HCT116 (cell line): ENCODE measurements at regions not wholly inside any gene's neighbourhood (a gene's known extent, or its start where the extent isn't known, plus 50 kb on each side); places are given as distances from the start of the nearest gene placed in this dataset.

Source experiments
- ATAC-seq: fragments of 200-7000 bp; cut with Tn5 transposase; 2 replicates; pipeline ENCODE4 v1.9.1; 2020; ENCODE audit warnings: mild to moderate bottlenecking, moderate library complexity
- BruUV-seq: library from RNA; stranded (reverse); fragments of 400-500 nt; replicated peaks from 2 replicates; lab custom pipeline; 2021; lab: Mats Ljungman, UMichigan
- CTCF ChIA-PET: fragments of 300-600 bp; sonication (Branson Sonifier 250); formaldehyde crosslinking; loops from one replicate; lab custom pipeline; 2021; ENCODE audit warnings: antibody characterized with exemption; lab: Charles Lee
- POLR2A ChIA-PET: fragments of 300-600, 350-600 bp; sonication (Branson Sonifier 250); formaldehyde crosslinking; loops from one replicate; lab custom pipeline; 2021; ENCODE audit warnings: antibody characterized with exemption; lab: Charles Lee
- RAD21 ChIA-PET, 2 experiments: fragments of 300-600 bp; sonication (Branson Sonifier 250); formaldehyde crosslinking; loops; one replicate each; lab custom pipeline; 2023; ENCODE audit warnings: low total read pairs in 2 of 2; ENCODE audit not compliant: uncharacterized antibody in 2 of 2, unreplicated experiment in 2 of 2, low non-redundant PET in 1 of 2; lab: Charles Lee
- DNase-seq: peaks from one replicate; pipeline ENCODE4 v3.0.0-alpha.2; 2010; ENCODE audit warnings: low read depth, low spot score
- H2AFZ ChIP-seq: fragments of 200-600 bp; shearing (Covaris generic), sonication (generic); 2 replicates; pipeline ENCODE4 v1.6.1; 2017; ENCODE audit warnings: low read depth, mixed run types, mixed read lengths, antibody characterized with exemption, low read length; ENCODE audit not compliant: poor library complexity, severe bottlenecking
- H3K27ac ChIP-seq: 2 replicates; pipeline ENCODE4 v1.5.1; 2012; ENCODE audit warnings: low read depth, low read length
- H3K27me3 ChIP-seq: fragments of 200-600 bp; sonication (generic); 2 replicates; pipeline ENCODE4 v1.6.1; 2016; ENCODE audit warnings: mixed run types, low read length, mixed read lengths; ENCODE audit not compliant: insufficient read depth
- H3K36me3 ChIP-seq, 2 experiments: fragments of 200-500 bp in 1 of 2; fragments of 200-600 bp in 1 of 2; sonication (Bioruptor generic) in 1 of 2; sonication (generic) in 1 of 2; 2 replicates each; pipeline versions ENCODE4 v1.5.1 to v1.6.1; 2014 to 2016; ENCODE audit warnings: low read length in 2 of 2, inconsistent platforms in 1 of 2, mixed read lengths in 1 of 2, mixed run types in 1 of 2; ENCODE audit not compliant: insufficient read depth in 2 of 2, control insufficient read depth in 1 of 2
- H3K4me1 ChIP-seq, 2 experiments: fragments of 200-600 bp in 1 of 2; sonication (generic) in 1 of 2; 2 replicates each; pipeline versions ENCODE4 v1.5.1 to v1.6.1; 2012 to 2017; ENCODE audit warnings: low read length in 2 of 2, inconsistent platforms in 1 of 2, mild to moderate bottlenecking in 1 of 2, mixed read lengths in 1 of 2, mixed run types in 1 of 2, moderate library complexity in 1 of 2; ENCODE audit not compliant: insufficient read depth in 2 of 2, control insufficient read depth in 1 of 2
- H3K4me2 ChIP-seq: fragments of 200-600 bp; sonication (generic); 2 replicates; pipeline ENCODE4 v1.6.1; 2017; ENCODE audit warnings: mixed run types, low read length, mixed read lengths
- H3K4me3 ChIP-seq, 2 experiments: fragments of 200-600 bp in 1 of 2; sonication (generic) in 1 of 2; replicated peaks in 1 of 2; 2 replicates each; pipeline ENCODE4 v1.5.1; 2011 to 2016; ENCODE audit warnings: low read length in 2 of 2, control low read depth in 1 of 2, low read depth in 1 of 2, mild to moderate bottlenecking in 1 of 2, mixed read lengths in 1 of 2, mixed run types in 1 of 2
- H3K79me2 ChIP-seq: fragments of 200-600 bp; sonication (generic); 2 replicates; pipeline ENCODE4 v1.6.1; 2017; ENCODE audit warnings: mild to moderate bottlenecking, mixed run types, low read length, moderate library complexity, mixed read lengths; ENCODE audit not compliant: insufficient read depth
- H3K9ac ChIP-seq: fragments of 200-600 bp; sonication (generic); 2 replicates; pipeline ENCODE4 v1.6.1; 2016; ENCODE audit warnings: low read length, mixed read lengths
- H3K9me2 ChIP-seq: fragments of 200-600 bp; sonication (generic), shearing (Covaris generic); 2 replicates; pipeline ENCODE4 v1.6.1; 2017; ENCODE audit warnings: mixed run types, mild to moderate bottlenecking, moderate library complexity; ENCODE audit not compliant: insufficient read depth
- H3K9me3 ChIP-seq, 2 experiments: fragments of 200-500 bp in 1 of 2; fragments of 200-600 bp in 1 of 2; sonication (Bioruptor generic) in 1 of 2; sonication (generic) in 1 of 2; 2 replicates each; pipeline ENCODE4 v1.6.1; 2014 to 2017; ENCODE audit warnings: low read length in 2 of 2, mixed read lengths in 2 of 2, inconsistent platforms in 1 of 2, low read depth in 1 of 2, mild to moderate bottlenecking in 1 of 2, mixed run types in 1 of 2, moderate library complexity in 1 of 2; ENCODE audit not compliant: control insufficient read depth in 1 of 2, insufficient read depth in 1 of 2
- H4K20me1 ChIP-seq: fragments of 200-600 bp; sonication (generic), shearing (Covaris generic); 2 replicates; pipeline ENCODE4 v1.6.1; 2017; ENCODE audit warnings: mixed run types, mild to moderate bottlenecking, moderate library complexity; ENCODE audit not compliant: insufficient read depth
- EZH2phosphoT487 ChIP-seq: fragments of 200-600 bp; IDR thresholded peaks from 2 replicates; pipeline ENCODE4 v1.6.1; 2018; ENCODE audit warnings: antibody characterized with exemption, borderline replicate concordance
- MAX ChIP-seq: IDR thresholded peaks from 2 replicates; pipeline ENCODE4 v1.6.1; 2012
- RAD21 ChIP-seq: IDR thresholded peaks from 2 replicates; pipeline ENCODE4 v1.6.1; 2012; ENCODE audit warnings: low read depth, mild to moderate bottlenecking
- SIN3A ChIP-seq: IDR thresholded peaks from 2 replicates; pipeline ENCODE4 v1.6.1; 2012; ENCODE audit warnings: low read depth
- TCF7L2 ChIP-seq: IDR thresholded peaks from 2 replicates; pipeline ENCODE4 v1.7.0; 2011; ENCODE audit warnings: borderline replicate concordance, inconsistent platforms; ENCODE audit not compliant: insufficient read depth, insufficient read length; ENCODE audit errors: extremely low read depth
- YY1 ChIP-seq: IDR thresholded peaks from 2 replicates; pipeline ENCODE4 v1.6.1; 2011; ENCODE audit warnings: low read length, low read depth, moderate library complexity, mild to moderate bottlenecking; ENCODE audit not compliant: insufficient replicate concordance; ENCODE audit errors: extremely low read depth
- intact Hi-C: fragments of 100-400 bp; cut with micrococcal nuclease; formaldehyde crosslinking; loops from 2 replicates; pipeline ENCODE4 v1.10.0; 2022
- TF ChIP-seq, protein P1 (sequence below), 3 experiments: fragments of 200-600 bp in 1 of 3; sonication (generic) in 1 of 3; IDR thresholded peaks in 2 of 3; conservative IDR thresholded peaks in 1 of 3; 2 replicates each; pipeline ENCODE4 v1.5.1; 2012 to 2017; ENCODE audit warnings: low read depth in 2 of 3, low read length in 2 of 3, antibody characterized with exemption in 1 of 3, borderline replicate concordance in 1 of 3, control low read depth in 1 of 3, mild to moderate bottlenecking in 1 of 3, mixed read lengths in 1 of 3, mixed run types in 1 of 3, moderate library complexity in 1 of 3; ENCODE audit not compliant: insufficient read depth in 1 of 3
- TF ChIP-seq, protein P2 (sequence below): IDR thresholded peaks from 2 replicates; pipeline ENCODE4 v1.6.1; 2012; ENCODE audit warnings: low read depth

- ChIA-PET CTCF (interaction anchor here (0.6 to 2.8 kb wide), 12 partner anchors 9 to 370 kb away, joined by 3 to 27 read pairs (median 4); partner anchors contain the start of gene NAT10), POLR2A (interaction anchor here (0.8 kb wide), 1 partner anchor 9 kb away, joined by 3 read pairs; no protein-coding TSS in a partner anchor), RAD21 (interaction anchor here in 1 of 2 experiments (0.7 kb wide), 1 partner anchor 177 kb away, joined by 6 read pairs; no protein-coding TSS in a partner anchor)
- ATAC-seq, result peak; percentile 96
- Histone ChIP-seq H3K9ac (peak overlapping the region; percentile 35; the same call in 1 of the 2 replicates), H3K4me1 (peaks cover 5 to 21% of the 10 kb centered on the region in 2 experiments; a peak in 3 of 4 replicates), H3K9me3 (no peaks in the 10 kb centered on the region), H3K27me3 (no peaks in the 10 kb centered on the region), H3K79me2 (no peaks in the 10 kb centered on the region), H3K4me3 (peak overlapping the region; percentile 22 to 47), H4K20me1 (no peaks in the 10 kb centered on the region), H3K27ac (no peak overlapping the region), H2AFZ (peak overlapping the region; percentile 95), H3K36me3 (no peaks in the 10 kb centered on the region), H3K4me2 (peak overlapping the region; percentile 78), H3K9me2 (no peaks in the 10 kb centered on the region)
- peak; percentile 83 for DNase-seq
- TF ChIP-seq SIN3A (0 out of 2 replicates have a peak, but pooled peaks have one; percentile 51), MAX (peak; percentile 87), RAD21 (peak; percentile 94), TCF7L2 (peak; percentile 44), YY1 (no peak), EZH2phosphoT487 (no peak)
- TF ChIP-seq, protein P1, sequence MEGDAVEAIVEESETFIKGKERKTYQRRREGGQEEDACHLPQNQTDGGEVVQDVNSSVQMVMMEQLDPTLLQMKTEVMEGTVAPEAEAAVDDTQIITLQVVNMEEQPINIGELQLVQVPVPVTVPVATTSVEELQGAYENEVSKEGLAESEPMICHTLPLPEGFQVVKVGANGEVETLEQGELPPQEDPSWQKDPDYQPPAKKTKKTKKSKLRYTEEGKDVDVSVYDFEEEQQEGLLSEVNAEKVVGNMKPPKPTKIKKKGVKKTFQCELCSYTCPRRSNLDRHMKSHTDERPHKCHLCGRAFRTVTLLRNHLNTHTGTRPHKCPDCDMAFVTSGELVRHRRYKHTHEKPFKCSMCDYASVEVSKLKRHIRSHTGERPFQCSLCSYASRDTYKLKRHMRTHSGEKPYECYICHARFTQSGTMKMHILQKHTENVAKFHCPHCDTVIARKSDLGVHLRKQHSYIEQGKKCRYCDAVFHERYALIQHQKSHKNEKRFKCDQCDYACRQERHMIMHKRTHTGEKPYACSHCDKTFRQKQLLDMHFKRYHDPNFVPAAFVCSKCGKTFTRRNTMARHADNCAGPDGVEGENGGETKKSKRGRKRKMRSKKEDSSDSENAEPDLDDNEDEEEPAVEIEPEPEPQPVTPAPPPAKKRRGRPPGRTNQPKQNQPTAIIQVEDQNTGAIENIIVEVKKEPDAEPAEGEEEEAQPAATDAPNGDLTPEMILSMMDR (IDR thresholded peaks at IDR 0.05 in 2 of 3, conservative IDR thresholded peaks at IDR 0.05 in 1 of 3; ENCODE audit: borderline replicate concordance in 1 of 3, insufficient read depth in 1 of 3, low read depth in 2 of 3, low read length in 2 of 3), result peak; percentile 76 to 90 (median 79)
- TF ChIP-seq, protein P2, sequence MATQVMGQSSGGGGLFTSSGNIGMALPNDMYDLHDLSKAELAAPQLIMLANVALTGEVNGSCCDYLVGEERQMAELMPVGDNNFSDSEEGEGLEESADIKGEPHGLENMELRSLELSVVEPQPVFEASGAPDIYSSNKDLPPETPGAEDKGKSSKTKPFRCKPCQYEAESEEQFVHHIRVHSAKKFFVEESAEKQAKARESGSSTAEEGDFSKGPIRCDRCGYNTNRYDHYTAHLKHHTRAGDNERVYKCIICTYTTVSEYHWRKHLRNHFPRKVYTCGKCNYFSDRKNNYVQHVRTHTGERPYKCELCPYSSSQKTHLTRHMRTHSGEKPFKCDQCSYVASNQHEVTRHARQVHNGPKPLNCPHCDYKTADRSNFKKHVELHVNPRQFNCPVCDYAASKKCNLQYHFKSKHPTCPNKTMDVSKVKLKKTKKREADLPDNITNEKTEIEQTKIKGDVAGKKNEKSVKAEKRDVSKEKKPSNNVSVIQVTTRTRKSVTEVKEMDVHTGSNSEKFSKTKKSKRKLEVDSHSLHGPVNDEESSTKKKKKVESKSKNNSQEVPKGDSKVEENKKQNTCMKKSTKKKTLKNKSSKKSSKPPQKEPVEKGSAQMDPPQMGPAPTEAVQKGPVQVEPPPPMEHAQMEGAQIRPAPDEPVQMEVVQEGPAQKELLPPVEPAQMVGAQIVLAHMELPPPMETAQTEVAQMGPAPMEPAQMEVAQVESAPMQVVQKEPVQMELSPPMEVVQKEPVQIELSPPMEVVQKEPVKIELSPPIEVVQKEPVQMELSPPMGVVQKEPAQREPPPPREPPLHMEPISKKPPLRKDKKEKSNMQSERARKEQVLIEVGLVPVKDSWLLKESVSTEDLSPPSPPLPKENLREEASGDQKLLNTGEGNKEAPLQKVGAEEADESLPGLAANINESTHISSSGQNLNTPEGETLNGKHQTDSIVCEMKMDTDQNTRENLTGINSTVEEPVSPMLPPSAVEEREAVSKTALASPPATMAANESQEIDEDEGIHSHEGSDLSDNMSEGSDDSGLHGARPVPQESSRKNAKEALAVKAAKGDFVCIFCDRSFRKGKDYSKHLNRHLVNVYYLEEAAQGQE, result no peak
- intact Hi-C loops, result loop anchor here (1.0 to 10.0 kb wide), 5 partner anchors 56 to 498 kb away; partner anchors contain the start of genes CAPRIN1 and NAT10
- BruUV-seq, result no TSS peak
Observed at GRCh38 chr11:33996498-33997454, 54.8 kb upstream of the CAPRIN1 start.
